ENCODE measurements at regions not wholly inside any gene's neighbourhood (a gene's known extent, or its start where the extent isn't known, plus 50 kb on each side); places are given as distances from the start of the nearest gene placed in this dataset.
"Not testable (repeated sequence)": the region's sequence is repeated elsewhere in the genome, so short reads cannot be mapped to it uniquely, and the experiment has no call there.

- Histone ChIP-seq H3K9me3 (no peaks in the 10 kb centered on the region), H3K27me3 (no peaks in the 10 kb centered on the region), H3K36me3 (no peaks in the 10 kb centered on the region), H3K4me3 (no peak overlapping the region), H3K27ac (peak overlapping the region in 1 of 4 donors; percentile 6), H3K4me1 (no peaks in the 10 kb centered on the region)
- intact Hi-C loops (cut with DNase I): no loop called here
- TF ChIP-seq CTCF (IDR thresholded peaks at IDR 0.05) (no peak), POLR2A (IDR thresholded peaks at IDR 0.05) (no peak)
- no peak for DNase-seq
- 76 to 80% methylated on average over 3 of the region's 3 CpGs for WGBS, 2 donors
Observed at GRCh38 chr4:79197275-79198009, 128.4 kb downstream of the NAA11 start.

- H3K4me1 ChIP-seq; H3K4me3 ChIP-seq; intact Hi-C loops (cut with DNase I); H3K27ac ChIP-seq; H3K27me3 ChIP-seq; H3K36me3 ChIP-seq; DNase-seq; H3K9me3 ChIP-seq: not testable (repeated sequence)
- WGBS, 2 donors: 64 to 86% methylated on average over 1 of the region's 1 CpG
Observed at GRCh38 chr4:79191292-79191691, 134.6 kb downstream of the NAA11 start.

- Histone ChIP-seq H3K9me3 (no peaks in the 10 kb centered on the region), H3K27me3 (no peaks in the 10 kb centered on the region), H3K27ac (no peak overlapping the region), H3K36me3 (no peaks in the 10 kb centered on the region), H3K4me1 (peaks cover 0 to 7% (median 0%) of the 10 kb centered on the region in 3 donors), H3K4me3 (no peak overlapping the region)
- intact Hi-C loops (cut with DNase I): no loop called here
- no peak for DNase-seq
- TF ChIP-seq POLR2A (IDR thresholded peaks at IDR 0.05) (no peak), CTCF (IDR thresholded peaks at IDR 0.05) (no peak)
- 26 to 28% methylated on average over 3 of the region's 3 CpGs for WGBS, 2 donors
Observed at GRCh38 chr4:79185526-79186045, 140.3 kb downstream of the NAA11 start.

- Histone ChIP-seq H3K9me3 (no peaks in the 10 kb centered on the region), H3K4me3 (no peak overlapping the region), H3K36me3 (no peaks in the 10 kb centered on the region), H3K27me3 (no peaks in the 10 kb centered on the region), H3K27ac (no peak overlapping the region), H3K4me1 (peaks cover 0 to 8% (median 0%) of the 10 kb centered on the region in 3 donors)
- 64 to 73% methylated on average over 4 of the region's 4 CpGs for WGBS, 2 donors
- no peak for DNase-seq
- intact Hi-C loops (cut with DNase I): no loop called here
- TF ChIP-seq CTCF (IDR thresholded peaks at IDR 0.05) (no peak), POLR2A (IDR thresholded peaks at IDR 0.05) (no peak)
Observed at GRCh38 chr4:79184476-79184875, 141.4 kb downstream of the NAA11 start.

GRCh38 chr4:79182209-79182608, 143.7 kb downstream of the NAA11 start:
- no peaks in the 10 kb centered on the region for H3K9me3 ChIP-seq

More at GRCh38 chr4:79182209-79182608, 143.7 kb downstream of the NAA11 start:
- no peak overlapping the region for H3K4me3 ChIP-seq
- no peak overlapping the region for H3K27ac ChIP-seq
- WGBS, 2 donors: 50 to 72% methylated on average over 3 of the region's 3 CpGs
- no peak for DNase-seq
- TF ChIP-seq POLR2A (IDR thresholded peaks at IDR 0.05) (no peak), CTCF (IDR thresholded peaks at IDR 0.05) (no peak)
- peaks cover 0 to 31% (median 7%) of the 10 kb centered on the region in 3 donors for H3K4me1 ChIP-seq
- H3K27me3 ChIP-seq: no peaks in the 10 kb centered on the region
- intact Hi-C loops (cut with DNase I): no loop called here
- H3K36me3 ChIP-seq: no peaks in the 10 kb centered on the region

Measured in esophagus squamous epithelium (tissue), 5 donors.